AG10803 (cell line): ENCODE measurements at regions not wholly inside any gene's neighbourhood (a gene's known extent, or its start where the extent isn't known, plus 50 kb on each side); places are given as distances from the start of the nearest gene placed in this dataset.

Source experiments
- DNase-seq: peaks from one replicate; pipeline ENCODE4 v3.0.0; 2010; ENCODE audit warnings: low read depth
- H3K4me3 ChIP-seq: 2 replicates; pipeline ENCODE4 v1.5.1; 2011; ENCODE audit warnings: mild to moderate bottlenecking, low read length, control low read depth
- CTCF ChIP-seq: conservative IDR thresholded peaks from 2 replicates; pipeline ENCODE4 v1.5.1; 2011; ENCODE audit warnings: mild to moderate bottlenecking, low read length, control low read depth, inconsistent platforms

GRCh38 chr10:84571146-84571545 is 242.8 kb downstream of the CCSER2 start:
- no peak for TF ChIP-seq CTCF
- no peak for DNase-seq
- H3K4me3 ChIP-seq: no peak overlapping the region

- DNase-seq: no peak
- no peak overlapping the region for H3K4me3 ChIP-seq
- TF ChIP-seq CTCF: 0 out of 2 replicates have a peak, but pooled peaks have one; percentile 4
These were observed 245.7 kb downstream of the CCSER2 start for GRCh38 chr10:84574102-84574501.

- DNase-seq: no peak
- TF ChIP-seq CTCF: no peak
- no peak overlapping the region for H3K4me3 ChIP-seq
These were observed 253.6 kb downstream of the CCSER2 start for GRCh38 chr10:84581976-84582375.

GRCh38 chr10:84583501-84583900 is 255.1 kb downstream of the CCSER2 start:
- H3K4me3 ChIP-seq: no peak overlapping the region
- TF ChIP-seq CTCF: no peak
- DNase-seq: no peak

- no peak for DNase-seq
- TF ChIP-seq CTCF: no peak
- H3K4me3 ChIP-seq: no peak overlapping the region
These were observed 259.4 kb downstream of the CCSER2 start for GRCh38 chr10:84587789-84588188.

GRCh38 chr10:84588426-84588825 is 260.0 kb downstream of the CCSER2 start:
- no peak overlapping the region for H3K4me3 ChIP-seq
- TF ChIP-seq CTCF: no peak
- no peak for DNase-seq

GRCh38 chr10:84588971-84589370 is 260.6 kb downstream of the CCSER2 start:
- TF ChIP-seq CTCF: no peak
- H3K4me3 ChIP-seq: no peak overlapping the region

More at GRCh38 chr10:84588971-84589370, 260.6 kb downstream of the CCSER2 start:
- no peak for DNase-seq
